Right lung (tissue), 2 donors: ENCODE measurements at regions not wholly inside any gene's neighbourhood (a gene's known extent, or its start where the extent isn't known, plus 50 kb on each side); places are given as distances from the start of the nearest gene placed in this dataset.
A peak's percentile ranks its signal among the peaks of the same experiment; 100 is the strongest.

ENCODE experiments used
- DNase-seq, 2 donors: peaks; one replicate each; pipeline ENCODE4 v3.0.0-alpha.2; 2013

- no peak for DNase-seq
These were observed 60.2 kb upstream of the HS3ST1 start for GRCh38 chr4:11488657-11489452.

- peak in 1 of 2 donors; percentile 10 for DNase-seq
These were observed 59.3 kb upstream of the HS3ST1 start for GRCh38 chr4:11487868-11488544.

GRCh38 chr4:11487139-11487538, 58.4 kb upstream of the HS3ST1 start:
- no peak for DNase-seq

GRCh38 chr4:11485926-11486325, 57.2 kb upstream of the HS3ST1 start:
- DNase-seq = no peak

GRCh38 chr4:11484531-11484930, 55.8 kb upstream of the HS3ST1 start:
- no peak for DNase-seq

GRCh38 chr4:11483046-11483445, 54.4 kb upstream of the HS3ST1 start:
- DNase-seq = no peak

GRCh38 chr4:11480683-11481082, 52.0 kb upstream of the HS3ST1 start:
- no peak for DNase-seq
